ENCODE measurements at regions not wholly inside any gene's neighbourhood (a gene's known extent, or its start where the extent isn't known, plus 50 kb on each side); places are given as distances from the start of the nearest gene placed in this dataset.
"Not testable (repeated sequence)": the region's sequence is repeated elsewhere in the genome, so short reads cannot be mapped to it uniquely, and the experiment has no call there.

DNA sequence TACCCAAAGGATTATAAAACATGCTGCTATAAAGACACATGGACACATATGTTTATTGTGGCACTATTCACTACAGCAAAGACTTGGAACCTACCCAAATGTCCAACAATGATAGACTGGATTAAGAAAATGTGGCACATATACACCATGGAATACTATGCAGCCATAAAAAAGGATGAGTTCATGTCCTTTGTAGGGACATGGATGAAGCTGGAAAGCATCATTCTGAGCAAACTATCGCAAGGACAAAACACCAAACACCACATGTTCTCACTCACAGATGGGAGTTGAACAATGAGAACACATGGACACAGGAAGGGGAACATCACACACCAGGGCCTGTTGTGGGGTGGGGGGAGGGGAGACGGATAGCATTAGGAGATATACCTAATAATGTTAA, 101.3 kb upstream of the CAST start:
- TF ChIP-seq, protein P1, sequence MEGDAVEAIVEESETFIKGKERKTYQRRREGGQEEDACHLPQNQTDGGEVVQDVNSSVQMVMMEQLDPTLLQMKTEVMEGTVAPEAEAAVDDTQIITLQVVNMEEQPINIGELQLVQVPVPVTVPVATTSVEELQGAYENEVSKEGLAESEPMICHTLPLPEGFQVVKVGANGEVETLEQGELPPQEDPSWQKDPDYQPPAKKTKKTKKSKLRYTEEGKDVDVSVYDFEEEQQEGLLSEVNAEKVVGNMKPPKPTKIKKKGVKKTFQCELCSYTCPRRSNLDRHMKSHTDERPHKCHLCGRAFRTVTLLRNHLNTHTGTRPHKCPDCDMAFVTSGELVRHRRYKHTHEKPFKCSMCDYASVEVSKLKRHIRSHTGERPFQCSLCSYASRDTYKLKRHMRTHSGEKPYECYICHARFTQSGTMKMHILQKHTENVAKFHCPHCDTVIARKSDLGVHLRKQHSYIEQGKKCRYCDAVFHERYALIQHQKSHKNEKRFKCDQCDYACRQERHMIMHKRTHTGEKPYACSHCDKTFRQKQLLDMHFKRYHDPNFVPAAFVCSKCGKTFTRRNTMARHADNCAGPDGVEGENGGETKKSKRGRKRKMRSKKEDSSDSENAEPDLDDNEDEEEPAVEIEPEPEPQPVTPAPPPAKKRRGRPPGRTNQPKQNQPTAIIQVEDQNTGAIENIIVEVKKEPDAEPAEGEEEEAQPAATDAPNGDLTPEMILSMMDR (conservative IDR thresholded peaks at IDR 0.05 in 1 of 2, IDR thresholded peaks at IDR 0.05 in 1 of 2; ENCODE audit: extremely low read depth in 1 of 2, insufficient read depth in 1 of 2, low read depth in 1 of 2, low read length in 2 of 2): not testable (repeated sequence)
- TF ChIP-seq EZH2 (IDR thresholded peaks at IDR 0.05; ENCODE audit: borderline replicate concordance, low read length): not testable (repeated sequence)

Data from mammary epithelial cell (primary cell).